ENCODE measurements at regions not wholly inside any gene's neighbourhood (a gene's known extent, or its start where the extent isn't known, plus 50 kb on each side); places are given as distances from the start of the nearest gene placed in this dataset.

DNA sequence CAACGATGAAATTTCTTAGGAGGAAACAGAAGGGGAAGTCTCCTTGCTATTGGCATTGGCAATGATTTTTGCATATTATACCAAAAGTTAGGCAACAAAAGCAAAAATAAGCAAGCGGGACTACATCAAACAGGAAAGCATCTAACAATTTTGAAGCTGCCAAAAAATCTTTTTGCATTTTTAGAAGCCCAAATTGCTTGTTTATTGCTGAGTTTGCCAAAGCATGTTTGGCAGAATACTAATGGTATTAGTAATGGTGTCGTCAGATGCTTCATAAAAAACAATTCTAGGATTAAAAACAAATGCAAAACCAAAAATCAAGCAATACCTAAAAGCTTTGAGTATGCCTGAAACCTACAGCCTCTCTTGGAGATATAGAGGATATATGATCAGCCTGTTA, 80.0 kb downstream of the GALR1 start:
- no peak for TF ChIP-seq POLR2AphosphoS5 (IDR thresholded peaks at IDR 0.05)
- TF ChIP-seq, protein P1, sequence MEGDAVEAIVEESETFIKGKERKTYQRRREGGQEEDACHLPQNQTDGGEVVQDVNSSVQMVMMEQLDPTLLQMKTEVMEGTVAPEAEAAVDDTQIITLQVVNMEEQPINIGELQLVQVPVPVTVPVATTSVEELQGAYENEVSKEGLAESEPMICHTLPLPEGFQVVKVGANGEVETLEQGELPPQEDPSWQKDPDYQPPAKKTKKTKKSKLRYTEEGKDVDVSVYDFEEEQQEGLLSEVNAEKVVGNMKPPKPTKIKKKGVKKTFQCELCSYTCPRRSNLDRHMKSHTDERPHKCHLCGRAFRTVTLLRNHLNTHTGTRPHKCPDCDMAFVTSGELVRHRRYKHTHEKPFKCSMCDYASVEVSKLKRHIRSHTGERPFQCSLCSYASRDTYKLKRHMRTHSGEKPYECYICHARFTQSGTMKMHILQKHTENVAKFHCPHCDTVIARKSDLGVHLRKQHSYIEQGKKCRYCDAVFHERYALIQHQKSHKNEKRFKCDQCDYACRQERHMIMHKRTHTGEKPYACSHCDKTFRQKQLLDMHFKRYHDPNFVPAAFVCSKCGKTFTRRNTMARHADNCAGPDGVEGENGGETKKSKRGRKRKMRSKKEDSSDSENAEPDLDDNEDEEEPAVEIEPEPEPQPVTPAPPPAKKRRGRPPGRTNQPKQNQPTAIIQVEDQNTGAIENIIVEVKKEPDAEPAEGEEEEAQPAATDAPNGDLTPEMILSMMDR (IDR thresholded peaks at IDR 0.05 in 8 of 11, conservative IDR thresholded peaks at IDR 0.05 in 3 of 11) = no peak

Measured in spleen (tissue), 7 donors.